ENCODE measurements at regions not wholly inside any gene's neighbourhood (a gene's known extent, or its start where the extent isn't known, plus 50 kb on each side); places are given as distances from the start of the nearest gene placed in this dataset.
"Not testable (repeated sequence)": the region's sequence is repeated elsewhere in the genome, so short reads cannot be mapped to it uniquely, and the experiment has no call there.

DNA sequence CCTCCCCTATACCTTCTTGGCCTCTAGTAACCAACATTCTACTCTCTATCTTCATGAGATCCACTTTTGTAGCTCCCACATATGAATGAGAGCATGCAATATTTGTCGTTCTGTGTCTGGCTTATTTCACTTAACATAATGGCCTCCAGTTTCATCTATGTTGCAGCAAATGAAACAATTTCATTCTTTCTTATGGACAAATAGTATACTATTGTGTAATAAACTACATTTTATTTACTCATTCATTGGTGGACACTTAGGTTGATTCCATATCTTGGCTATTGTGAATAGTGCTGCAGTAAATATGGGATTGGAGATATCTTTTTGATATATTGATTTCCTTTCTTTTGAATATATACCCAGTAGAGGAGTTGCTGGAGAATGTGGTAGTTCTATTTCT lies 151.1 kb downstream of the JRKL start:
- no peaks in the 10 kb centered on the region for H3K27me3 ChIP-seq (ENCODE audit: control insufficient read depth in 2 of 2, insufficient read depth in 2 of 2, low read length in 2 of 2)
- no peaks in the 10 kb centered on the region for H3K36me3 Mint-ChIP-seq
- no peak overlapping the region for H3K4me3 Mint-ChIP-seq
- H3K79me2 ChIP-seq (ENCODE audit: insufficient read depth, low read length), result no peaks in the 10 kb centered on the region
- TF ChIP-seq CTCF (IDR thresholded peaks at IDR 0.05), result no peak
- H3K9ac ChIP-seq (ENCODE audit: insufficient read depth, low read length, poor library complexity, severe bottlenecking), result no peak overlapping the region
- H4K20me1 ChIP-seq (ENCODE audit: insufficient read depth, low read length), result no peaks in the 10 kb centered on the region
- no peak overlapping the region for H2AFZ ChIP-seq (ENCODE audit: insufficient read depth, low read depth, low read length, poor library complexity, severe bottlenecking)
- WGBS (ENCODE audit: insufficient coverage), result no CpG with 5 or more reads among the region's 1 CpG
- peaks cover 0 to 2% (median 0%) of the 10 kb centered on the region in 7 donors for H3K9me3 Mint-ChIP-seq
- H3K4me1 ChIP-seq (ENCODE audit: control insufficient read depth in 1 of 2, insufficient read depth in 2 of 2, low read length in 2 of 2), result no peaks in the 10 kb centered on the region
- intact Hi-C loops (cut with micrococcal nuclease), result no loop called here
- peaks cover 0 to 1% (median 0%) of the 10 kb centered on the region in 3 donors for H3K27me3 Mint-ChIP-seq (ENCODE audit: low read depth in 3 of 3)
- H3K27ac ChIP-seq (ENCODE audit: low read depth in 1 of 2, low read length in 2 of 2), result no peak overlapping the region
- no peaks in the 10 kb centered on the region for H3K36me3 ChIP-seq (replicated peaks in 1 of 2; ENCODE audit: control insufficient read depth in 1 of 2, insufficient read depth in 2 of 2, low read length in 2 of 2)
- DNase-seq, result no peak
- H3K27ac Mint-ChIP-seq, result no peak overlapping the region
- H3K4me1 Mint-ChIP-seq, result no peaks in the 10 kb centered on the region
- H3K4me2 ChIP-seq (replicated peaks; ENCODE audit: extremely low read depth, low read length, poor library complexity, severe bottlenecking), result no peak overlapping the region
- no peak overlapping the region for H3K4me3 ChIP-seq (replicated peaks in 1 of 3; ENCODE audit: low read depth in 2 of 3, low read length in 3 of 3)
- peaks cover 0 to 10% of the 10 kb centered on the region in 2 donors for H3K9me3 ChIP-seq (replicated peaks in 1 of 2; ENCODE audit: control insufficient read depth in 1 of 2, insufficient read depth in 1 of 2, low read length in 2 of 2)

GRCh38 chr11:96543177-96543576 lies 153.4 kb downstream of the JRKL start:
- Mint-ChIP-seq H3K27me3 (ENCODE audit: low read depth in 3 of 3) (no peaks in the 10 kb centered on the region), H3K4me3 (no peak overlapping the region), H3K36me3 (no peaks in the 10 kb centered on the region), H3K4me1 (no peaks in the 10 kb centered on the region), H3K27ac (no peak overlapping the region), H3K9me3 (peaks cover 0 to 3% (median 0%) of the 10 kb centered on the region in 7 donors)
- H3K4me2 ChIP-seq (replicated peaks; ENCODE audit: extremely low read depth, low read length, poor library complexity, severe bottlenecking), result no peak overlapping the region
- peaks cover 0 to 10% of the 10 kb centered on the region in 2 donors for H3K9me3 ChIP-seq (replicated peaks in 1 of 2; ENCODE audit: control insufficient read depth in 1 of 2, insufficient read depth in 1 of 2, low read length in 2 of 2)
- no CpG with 5 or more reads among the region's 3 CpGs for WGBS (ENCODE audit: insufficient coverage)
- no peaks in the 10 kb centered on the region for H3K27me3 ChIP-seq (ENCODE audit: control insufficient read depth in 2 of 2, insufficient read depth in 2 of 2, low read length in 2 of 2)
- no peak overlapping the region for H3K9ac ChIP-seq (ENCODE audit: insufficient read depth, low read length, poor library complexity, severe bottlenecking)
- no peaks in the 10 kb centered on the region for H3K36me3 ChIP-seq (replicated peaks in 1 of 2; ENCODE audit: control insufficient read depth in 1 of 2, insufficient read depth in 2 of 2, low read length in 2 of 2)
- intact Hi-C loops (cut with micrococcal nuclease), result no loop called here
- no peak for DNase-seq
- H3K27ac ChIP-seq (ENCODE audit: low read depth in 1 of 2, low read length in 2 of 2), result no peak overlapping the region
- no peaks in the 10 kb centered on the region for H3K4me1 ChIP-seq (ENCODE audit: control insufficient read depth in 1 of 2, insufficient read depth in 2 of 2, low read length in 2 of 2)
- H3K4me3 ChIP-seq (replicated peaks in 1 of 3; ENCODE audit: low read depth in 2 of 3, low read length in 3 of 3), result no peak overlapping the region
- H2AFZ ChIP-seq (ENCODE audit: insufficient read depth, low read depth, low read length, poor library complexity, severe bottlenecking), result no peak overlapping the region
- H4K20me1 ChIP-seq (ENCODE audit: insufficient read depth, low read length), result no peaks in the 10 kb centered on the region
- no peaks in the 10 kb centered on the region for H3K79me2 ChIP-seq (ENCODE audit: insufficient read depth, low read length)
- TF ChIP-seq CTCF (IDR thresholded peaks at IDR 0.05), result no peak

DNA sequence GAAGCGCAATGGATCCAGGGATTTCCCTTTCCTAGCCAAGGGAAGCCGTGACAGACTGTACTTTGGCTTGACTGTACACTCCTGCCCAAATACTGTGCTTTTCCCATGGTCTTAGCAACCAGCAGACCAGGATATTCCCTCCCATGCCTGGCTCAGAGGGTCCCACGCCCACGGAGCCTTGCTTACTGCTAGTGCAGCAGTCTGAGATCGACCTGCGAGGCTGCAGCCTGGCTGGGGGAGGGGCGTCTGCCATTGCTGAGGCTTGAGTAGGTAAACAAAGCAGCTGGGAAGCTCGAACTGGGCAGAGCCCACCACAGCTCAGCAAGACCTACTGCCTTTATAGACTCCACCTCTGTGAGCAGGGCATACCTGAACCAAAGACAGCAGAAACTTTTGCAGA lies 155.4 kb downstream of the JRKL start:
- H3K36me3 Mint-ChIP-seq; H3K27ac ChIP-seq (ENCODE audit: low read depth in 1 of 2, low read length in 2 of 2); H3K79me2 ChIP-seq (ENCODE audit: insufficient read depth, low read length); H3K4me2 ChIP-seq (replicated peaks; ENCODE audit: extremely low read depth, low read length, poor library complexity, severe bottlenecking); H3K27me3 Mint-ChIP-seq (ENCODE audit: low read depth in 3 of 3); H3K4me3 Mint-ChIP-seq; H3K4me1 Mint-ChIP-seq; H3K9ac ChIP-seq (ENCODE audit: insufficient read depth, low read length, poor library complexity, severe bottlenecking); H2AFZ ChIP-seq (ENCODE audit: insufficient read depth, low read depth, low read length, poor library complexity, severe bottlenecking); intact Hi-C loops (cut with micrococcal nuclease); H4K20me1 ChIP-seq (ENCODE audit: insufficient read depth, low read length); H3K4me1 ChIP-seq (ENCODE audit: control insufficient read depth in 1 of 2, insufficient read depth in 2 of 2, low read length in 2 of 2); H3K27ac Mint-ChIP-seq; DNase-seq; H3K36me3 ChIP-seq (replicated peaks in 1 of 2; ENCODE audit: control insufficient read depth in 1 of 2, insufficient read depth in 2 of 2, low read length in 2 of 2); H3K27me3 ChIP-seq (ENCODE audit: control insufficient read depth in 2 of 2, insufficient read depth in 2 of 2, low read length in 2 of 2); H3K9me3 Mint-ChIP-seq; H3K4me3 ChIP-seq (replicated peaks in 1 of 3; ENCODE audit: low read depth in 2 of 3, low read length in 3 of 3): not testable (repeated sequence)
- peaks cover 0 to 10% of the 10 kb centered on the region in 2 donors for H3K9me3 ChIP-seq (replicated peaks in 1 of 2; ENCODE audit: control insufficient read depth in 1 of 2, insufficient read depth in 1 of 2, low read length in 2 of 2)
- 84% methylated on average over 8 of the region's 8 CpGs for WGBS (ENCODE audit: insufficient coverage)

All from CD14-positive monocyte (primary cell).